ENCODE measurements at regions not wholly inside any gene's neighbourhood (a gene's known extent, or its start where the extent isn't known, plus 50 kb on each side); places are given as distances from the start of the nearest gene placed in this dataset.

DNA sequence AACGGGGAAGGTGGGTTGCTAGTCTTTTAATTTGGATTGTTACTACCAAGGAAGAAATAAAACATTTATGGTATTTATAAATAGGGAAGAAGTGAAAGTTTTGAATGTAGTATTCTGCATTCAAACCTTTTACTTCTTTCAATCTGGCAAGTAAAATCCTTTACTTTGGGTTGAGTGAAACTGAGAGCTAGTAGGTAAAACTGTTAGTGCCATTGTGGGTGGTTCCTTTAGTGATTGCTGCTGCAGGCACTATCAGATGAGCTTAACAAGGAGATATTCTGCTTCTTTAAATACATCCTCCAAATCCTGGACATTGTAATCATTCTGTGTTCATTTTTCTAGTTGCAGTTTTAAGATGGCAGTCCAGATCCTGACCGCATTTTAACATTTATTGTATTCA, 650.9 kb upstream of the PCDH10 start:
- H2AFZ ChIP-seq (ENCODE audit: low read length), result no peak overlapping the region
- POLR2A ChIA-PET, result no interaction called here
- no peaks in the 10 kb centered on the region for H3K79me2 ChIP-seq (ENCODE audit: insufficient read depth, low read length)
- H3K27ac ChIP-seq (ENCODE audit: extremely low read length, insufficient read depth, low read length), result no peak overlapping the region
- CTCF ChIA-PET (ENCODE audit: low intra/inter-chr PET ratio, low total read pairs), result no interaction called here
- no peak overlapping the region for H3K4me3 ChIP-seq (replicated peaks in 1 of 3; ENCODE audit: insufficient read depth in 1 of 3, low read depth in 2 of 3, low read length in 3 of 3)
- no peaks in the 10 kb centered on the region for H3K4me1 ChIP-seq (ENCODE audit: insufficient read depth, low read length)
- H3K9me3 ChIP-seq (ENCODE audit: low read length), result no peaks in the 10 kb centered on the region
- 1% methylated on average over 2 of the region's 2 CpGs for WGBS (ENCODE audit: low lambda C conversion rate)
- intact Hi-C loops (cut with micrococcal nuclease; ENCODE audit: unreplicated experiment), result no loop called here
- H3K4me2 ChIP-seq (ENCODE audit: low read depth, low read length), result no peak overlapping the region
- in situ Hi-C loops (cut with HindIII; ENCODE audit: extremely low pct_ligation_motif_present, low pct_unique_long_range_greater_than_20kb), result no loop called here
- DNase-seq (ENCODE audit: low spot score) (no peak), ATAC-seq (no peak), FAIRE-seq (no peak)
- no peaks in the 10 kb centered on the region for H3K36me3 ChIP-seq (replicated peaks in 1 of 2; ENCODE audit: control insufficient read depth in 1 of 2, insufficient read depth in 2 of 2, low read length in 2 of 2)
- no TSS peak for BruUV-seq (replicated peaks)
- H3K27me3 ChIP-seq (ENCODE audit: control insufficient read depth in 1 of 2, insufficient read depth in 2 of 2, low read length in 2 of 2), result no peaks in the 10 kb centered on the region
- H3K9ac ChIP-seq (ENCODE audit: insufficient read depth, low read depth, low read length), result no peak overlapping the region
- H4K20me1 ChIP-seq (ENCODE audit: insufficient read depth, low read length), result no peaks in the 10 kb centered on the region
- TF ChIP-seq FIP1L1 (IDR thresholded peaks at IDR 0.05; ENCODE audit: borderline replicate concordance, insufficient read depth, low read depth, low read length) (no peak), ZNF260 (CRISPR knock-in tag; IDR thresholded peaks at IDR 0.05; ENCODE audit: borderline replicate concordance, low read depth) (no peak), ZNF746 (CRISPR knock-in tag; IDR thresholded peaks at IDR 0.05) (no peak), ZNF331 (CRISPR knock-in tag; IDR thresholded peaks at IDR 0.05) (no peak), CHCHD3 (CRISPR knock-in tag; IDR thresholded peaks at IDR 0.05) (no peak), MYNN (CRISPR knock-in tag; IDR thresholded peaks at IDR 0.05; ENCODE audit: low read depth) (no peak), ONECUT2 (CRISPR knock-in tag; IDR thresholded peaks at IDR 0.05) (no peak), RAD21 (CRISPR knock-in tag; IDR thresholded peaks at IDR 0.05) (no peak)
- TF ChIP-seq, protein P1, sequence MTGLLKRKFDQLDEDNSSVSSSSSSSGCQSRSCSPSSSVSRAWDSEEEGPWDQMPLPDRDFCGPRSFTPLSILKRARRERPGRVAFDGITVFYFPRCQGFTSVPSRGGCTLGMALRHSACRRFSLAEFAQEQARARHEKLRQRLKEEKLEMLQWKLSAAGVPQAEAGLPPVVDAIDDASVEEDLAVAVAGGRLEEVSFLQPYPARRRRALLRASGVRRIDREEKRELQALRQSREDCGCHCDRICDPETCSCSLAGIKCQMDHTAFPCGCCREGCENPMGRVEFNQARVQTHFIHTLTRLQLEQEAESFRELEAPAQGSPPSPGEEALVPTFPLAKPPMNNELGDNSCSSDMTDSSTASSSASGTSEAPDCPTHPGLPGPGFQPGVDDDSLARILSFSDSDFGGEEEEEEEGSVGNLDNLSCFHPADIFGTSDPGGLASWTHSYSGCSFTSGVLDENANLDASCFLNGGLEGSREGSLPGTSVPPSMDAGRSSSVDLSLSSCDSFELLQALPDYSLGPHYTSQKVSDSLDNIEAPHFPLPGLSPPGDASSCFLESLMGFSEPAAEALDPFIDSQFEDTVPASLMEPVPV (CRISPR knock-in tag; IDR thresholded peaks at IDR 0.05), result no peak
- TF ChIP-seq, protein P2, sequence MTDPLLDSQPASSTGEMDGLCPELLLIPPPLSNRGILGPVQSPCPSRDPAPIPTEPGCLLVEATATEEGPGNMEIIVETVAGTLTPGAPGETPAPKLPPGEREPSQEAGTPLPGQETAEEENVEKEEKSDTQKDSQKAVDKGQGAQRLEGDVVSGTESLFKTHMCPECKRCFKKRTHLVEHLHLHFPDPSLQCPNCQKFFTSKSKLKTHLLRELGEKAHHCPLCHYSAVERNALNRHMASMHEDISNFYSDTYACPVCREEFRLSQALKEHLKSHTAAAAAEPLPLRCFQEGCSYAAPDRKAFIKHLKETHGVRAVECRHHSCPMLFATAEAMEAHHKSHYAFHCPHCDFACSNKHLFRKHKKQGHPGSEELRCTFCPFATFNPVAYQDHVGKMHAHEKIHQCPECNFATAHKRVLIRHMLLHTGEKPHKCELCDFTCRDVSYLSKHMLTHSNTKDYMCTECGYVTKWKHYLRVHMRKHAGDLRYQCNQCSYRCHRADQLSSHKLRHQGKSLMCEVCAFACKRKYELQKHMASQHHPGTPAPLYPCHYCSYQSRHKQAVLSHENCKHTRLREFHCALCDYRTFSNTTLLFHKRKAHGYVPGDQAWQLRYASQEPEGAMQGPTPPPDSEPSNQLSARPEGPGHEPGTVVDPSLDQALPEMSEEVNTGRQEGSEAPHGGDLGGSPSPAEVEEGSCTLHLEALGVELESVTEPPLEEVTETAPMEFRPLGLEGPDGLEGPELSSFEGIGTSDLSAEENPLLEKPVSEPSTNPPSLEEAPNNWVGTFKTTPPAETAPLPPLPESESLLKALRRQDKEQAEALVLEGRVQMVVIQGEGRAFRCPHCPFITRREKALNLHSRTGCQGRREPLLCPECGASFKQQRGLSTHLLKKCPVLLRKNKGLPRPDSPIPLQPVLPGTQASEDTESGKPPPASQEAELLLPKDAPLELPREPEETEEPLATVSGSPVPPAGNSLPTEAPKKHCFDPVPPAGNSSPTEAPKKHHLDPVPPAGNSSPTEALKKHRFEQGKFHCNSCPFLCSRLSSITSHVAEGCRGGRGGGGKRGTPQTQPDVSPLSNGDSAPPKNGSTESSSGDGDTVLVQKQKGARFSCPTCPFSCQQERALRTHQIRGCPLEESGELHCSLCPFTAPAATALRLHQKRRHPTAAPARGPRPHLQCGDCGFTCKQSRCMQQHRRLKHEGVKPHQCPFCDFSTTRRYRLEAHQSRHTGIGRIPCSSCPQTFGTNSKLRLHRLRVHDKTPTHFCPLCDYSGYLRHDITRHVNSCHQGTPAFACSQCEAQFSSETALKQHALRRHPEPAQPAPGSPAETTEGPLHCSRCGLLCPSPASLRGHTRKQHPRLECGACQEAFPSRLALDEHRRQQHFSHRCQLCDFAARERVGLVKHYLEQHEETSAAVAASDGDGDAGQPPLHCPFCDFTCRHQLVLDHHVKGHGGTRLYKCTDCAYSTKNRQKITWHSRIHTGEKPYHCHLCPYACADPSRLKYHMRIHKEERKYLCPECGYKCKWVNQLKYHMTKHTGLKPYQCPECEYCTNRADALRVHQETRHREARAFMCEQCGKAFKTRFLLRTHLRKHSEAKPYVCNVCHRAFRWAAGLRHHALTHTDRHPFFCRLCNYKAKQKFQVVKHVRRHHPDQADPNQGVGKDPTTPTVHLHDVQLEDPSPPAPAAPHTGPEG (CRISPR knock-in tag; IDR thresholded peaks at IDR 0.05), result no peak
- TF ChIP-seq, protein P3, sequence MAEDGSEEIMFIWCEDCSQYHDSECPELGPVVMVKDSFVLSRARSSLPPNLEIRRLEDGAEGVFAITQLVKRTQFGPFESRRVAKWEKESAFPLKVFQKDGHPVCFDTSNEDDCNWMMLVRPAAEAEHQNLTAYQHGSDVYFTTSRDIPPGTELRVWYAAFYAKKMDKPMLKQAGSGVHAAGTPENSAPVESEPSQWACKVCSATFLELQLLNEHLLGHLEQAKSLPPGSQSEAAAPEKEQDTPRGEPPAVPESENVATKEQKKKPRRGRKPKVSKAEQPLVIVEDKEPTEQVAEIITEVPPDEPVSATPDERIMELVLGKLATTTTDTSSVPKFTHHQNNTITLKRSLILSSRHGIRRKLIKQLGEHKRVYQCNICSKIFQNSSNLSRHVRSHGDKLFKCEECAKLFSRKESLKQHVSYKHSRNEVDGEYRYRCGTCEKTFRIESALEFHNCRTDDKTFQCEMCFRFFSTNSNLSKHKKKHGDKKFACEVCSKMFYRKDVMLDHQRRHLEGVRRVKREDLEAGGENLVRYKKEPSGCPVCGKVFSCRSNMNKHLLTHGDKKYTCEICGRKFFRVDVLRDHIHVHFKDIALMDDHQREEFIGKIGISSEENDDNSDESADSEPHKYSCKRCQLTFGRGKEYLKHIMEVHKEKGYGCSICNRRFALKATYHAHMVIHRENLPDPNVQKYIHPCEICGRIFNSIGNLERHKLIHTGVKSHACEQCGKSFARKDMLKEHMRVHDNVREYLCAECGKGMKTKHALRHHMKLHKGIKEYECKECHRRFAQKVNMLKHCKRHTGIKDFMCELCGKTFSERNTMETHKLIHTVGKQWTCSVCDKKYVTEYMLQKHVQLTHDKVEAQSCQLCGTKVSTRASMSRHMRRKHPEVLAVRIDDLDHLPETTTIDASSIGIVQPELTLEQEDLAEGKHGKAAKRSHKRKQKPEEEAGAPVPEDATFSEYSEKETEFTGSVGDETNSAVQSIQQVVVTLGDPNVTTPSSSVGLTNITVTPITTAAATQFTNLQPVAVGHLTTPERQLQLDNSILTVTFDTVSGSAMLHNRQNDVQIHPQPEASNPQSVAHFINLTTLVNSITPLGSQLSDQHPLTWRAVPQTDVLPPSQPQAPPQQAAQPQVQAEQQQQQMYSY (CRISPR knock-in tag; IDR thresholded peaks at IDR 0.05), result no peak

Measured in HepG2 (cell line).